GM12878 (cell line): ENCODE measurements at regions not wholly inside any gene's neighbourhood (a gene's known extent, or its start where the extent isn't known, plus 50 kb on each side); places are given as distances from the start of the nearest gene placed in this dataset.
A peak's percentile ranks its signal among the peaks of the same experiment; 100 is the strongest.

Experiments used
- ATAC-seq: fragments of 200-7000 bp; cut with Tn5 transposase; 3 replicates; pipeline ENCODE4 v1.9.1; 2020; ENCODE audit warnings: mild to moderate bottlenecking, moderate library complexity
- BruUV-seq: library from RNA; stranded (reverse); fragments of 400-500 nt; replicated peaks from 2 replicates; lab custom pipeline; 2021; lab: Mats Ljungman, UMichigan
- CTCF ChIA-PET: fragments of 300-600 bp; sonication (Branson Sonifier 250); formaldehyde crosslinking; extraction: SDS; loops from one replicate; lab custom pipeline; 2021; ENCODE audit warnings: inconsistent platforms; lab: Yijun Ruan, JAX
- POLR2A ChIA-PET: fragments of 350-600 bp; formaldehyde crosslinking; extraction: SDS; loops from one replicate; lab custom pipeline; 2021; ENCODE audit warnings: inconsistent platforms; lab: Charles Lee
- RAD21 ChIA-PET: fragments of 300-600 bp; sonication (Branson Sonifier 250); formaldehyde crosslinking; loops from one replicate; lab custom pipeline; 2023; ENCODE audit warnings: antibody characterized with exemption; ENCODE audit not compliant: unreplicated experiment; lab: Charles Lee
- SMC1A ChIA-PET: fragments of 300-600 bp; sonication (Branson Sonifier 250); formaldehyde crosslinking; loops from one replicate; lab custom pipeline; 2023; ENCODE audit not compliant: unreplicated experiment, uncharacterized antibody; lab: Charles Lee
- DNase-seq: peaks from one replicate; pipeline ENCODE4 v3.0.0-alpha.2; 2011; ENCODE audit warnings: low read depth, low spot score
- FAIRE-seq: peaks from 3 replicates; lab custom pipeline; 2011; peaks lifted over from hg19 to GRCh38; lab: Jason Lieb, UNC
- H2AFZ ChIP-seq: 2 replicates; pipeline ENCODE4 v1.6.0; 2011; ENCODE audit warnings: low read depth, low read length, control low read depth; ENCODE audit not compliant: control insufficient read depth
- H3K27ac ChIP-seq: 2 replicates; pipeline ENCODE4 v1.5.1; 2011; ENCODE audit warnings: control low read depth; ENCODE audit not compliant: control insufficient read depth, insufficient read depth
- H3K27me3 ChIP-seq, 2 experiments: replicated peaks in 1 of 2; 2 replicates each; pipeline versions ENCODE4 v1.6.0 to v1.6.1; 2011; ENCODE audit warnings: low read length in 1 of 2; ENCODE audit not compliant: control insufficient read depth in 2 of 2, insufficient read depth in 2 of 2
- H3K36me3 ChIP-seq, 2 experiments: 2 replicates each; pipeline ENCODE4 v1.5.1; 2011; ENCODE audit warnings: low read length in 1 of 2; ENCODE audit not compliant: control insufficient read depth in 2 of 2, insufficient read depth in 2 of 2
- H3K4me1 ChIP-seq: 2 replicates; pipeline ENCODE4 v1.6.1; 2011; ENCODE audit warnings: mild to moderate bottlenecking, low read length, moderate library complexity, mixed read lengths; ENCODE audit not compliant: control insufficient read depth, insufficient read depth
- H3K4me2 ChIP-seq: 2 replicates; pipeline ENCODE4 v1.6.0; 2011; ENCODE audit warnings: control low read depth; ENCODE audit not compliant: control insufficient read depth, insufficient read depth
- H3K4me3 ChIP-seq: fragments of 200-600 bp; sonication (generic); 2 replicates; pipeline ENCODE4 v1.5.1; 2016
- H3K79me2 ChIP-seq: 2 replicates; pipeline ENCODE4 v1.6.0; 2011; ENCODE audit warnings: low read length; ENCODE audit not compliant: control insufficient read depth, insufficient read depth
- H3K9ac ChIP-seq: 2 replicates; pipeline ENCODE4 v1.8.0; 2011; ENCODE audit warnings: low read length, control low read depth, mixed read lengths; ENCODE audit not compliant: control insufficient read depth, insufficient read depth
- H3K9me3 ChIP-seq: replicated peaks from 3 replicates; pipeline ENCODE4 v1.5.1; 2011; ENCODE audit warnings: mild to moderate bottlenecking, low read length; ENCODE audit not compliant: control insufficient read depth, insufficient read depth
- H4K20me1 ChIP-seq: 2 replicates; pipeline ENCODE4 v1.6.0; 2011; ENCODE audit not compliant: control insufficient read depth, insufficient read depth
- CEBPB ChIP-seq, 2 experiments: fragments of 150-350 bp in 1 of 2; IDR thresholded peaks; 2 replicates each; pipeline ENCODE4 v1.6.1; 2012 to 2014; ENCODE audit warnings: low read depth in 2 of 2, low read length in 2 of 2, borderline replicate concordance in 1 of 2, inconsistent platforms in 1 of 2
- FOS ChIP-seq: IDR thresholded peaks from 3 replicates; pipeline ENCODE4 v1.6.1; 2011; ENCODE audit warnings: borderline replicate concordance; ENCODE audit not compliant: insufficient read length; ENCODE audit errors: extremely low read depth
- IKZF2 ChIP-seq, 2 experiments: fragments of 450-650 bp; IDR thresholded peaks; 2 replicates each; pipeline ENCODE4 v1.6.1; 2017; ENCODE audit warnings: mild to moderate bottlenecking in 2 of 2, moderate library complexity in 2 of 2
- IRF4 ChIP-seq: IDR thresholded peaks from 2 replicates; pipeline ENCODE4 v1.6.1; 2011; ENCODE audit warnings: low read depth, low read length
- JUND ChIP-seq: IDR thresholded peaks from 2 replicates; pipeline ENCODE4 v1.6.1; 2012; ENCODE audit warnings: low read depth, mild to moderate bottlenecking, low read length, improper control_type of control experiment, moderate library complexity
- MYC ChIP-seq: IDR thresholded peaks from 2 replicates; pipeline ENCODE4 v1.6.1; 2011; ENCODE audit warnings: mild to moderate bottlenecking, low read length, moderate library complexity, inconsistent platforms; ENCODE audit not compliant: insufficient read depth, insufficient replicate concordance, insufficient read length, severe bottlenecking
- NBN ChIP-seq: fragments of 450-650 bp; IDR thresholded peaks from 2 replicates; pipeline ENCODE4 v1.6.1; 2016
- NFYB ChIP-seq: IDR thresholded peaks from 2 replicates; pipeline ENCODE4 v1.6.1; 2011; ENCODE audit warnings: low read depth, mild to moderate bottlenecking, low read length, improper control_type of control experiment, moderate library complexity; ENCODE audit not compliant: insufficient read depth
- PAX8 ChIP-seq: fragments of 450-650 bp; IDR thresholded peaks from 2 replicates; pipeline ENCODE4 v1.6.1; 2017; ENCODE audit warnings: mild to moderate bottlenecking, moderate library complexity
- POLR2AphosphoS2 ChIP-seq: IDR thresholded peaks from 2 replicates; pipeline ENCODE4 v1.6.1; 2011; ENCODE audit warnings: low read depth, mild to moderate bottlenecking, low read length, improper control_type of control experiment, moderate library complexity
- WGBS: methylation state at CpG from one replicate; pipeline ENCODE4 v1.1.6; 2016; ENCODE audit warnings: low lambda C conversion rate; ENCODE audit not compliant: insufficient replicate concordance, insufficient coverage; ENCODE audit errors: missing lambda C conversion rate; 5-methylcytosine and 5-hydroxymethylcytosine counted together
- in situ Hi-C: fragments of 300-500 bp; cut with MboI; formaldehyde crosslinking; loops from 9 replicates; pipeline ENCODE4 v1.14.3; 2018; ENCODE audit warnings: mixed read lengths
- intact Hi-C: fragments of 100-400 bp; cut with micrococcal nuclease; formaldehyde crosslinking; loops from one replicate; pipeline ENCODE4 v1.14.2; 2022; ENCODE audit not compliant: unreplicated experiment
- TF ChIP-seq, protein P1 (sequence below): IDR thresholded peaks from 2 replicates; pipeline ENCODE4 v1.6.1; 2011; ENCODE audit warnings: mild to moderate bottlenecking, low read depth, low read length, moderate library complexity; ENCODE audit not compliant: insufficient replicate concordance
- TF ChIP-seq, protein P2 (sequence below): fragments of 450-650 bp; IDR thresholded peaks from 2 replicates; pipeline ENCODE4 v1.6.1; 2017; ENCODE audit warnings: low read depth, mild to moderate bottlenecking, moderate library complexity
- TF ChIP-seq, protein P3 (sequence below): IDR thresholded peaks from 2 replicates; pipeline ENCODE4 v1.6.1; 2012; ENCODE audit warnings: low read depth, low read length, improper control_type of control experiment
- TF ChIP-seq, protein P4 (sequence below): fragments of 450-650 bp; IDR thresholded peaks from 2 replicates; pipeline ENCODE4 v1.6.1; 2017; ENCODE audit warnings: mild to moderate bottlenecking, low read depth, inconsistent platforms; ENCODE audit not compliant: poor library complexity, severe bottlenecking
- TF ChIP-seq, protein P5 (sequence below): fragments of 450-650 bp; IDR thresholded peaks from 2 replicates; pipeline ENCODE4 v1.6.1; 2014; ENCODE audit warnings: mild to moderate bottlenecking

DNA sequence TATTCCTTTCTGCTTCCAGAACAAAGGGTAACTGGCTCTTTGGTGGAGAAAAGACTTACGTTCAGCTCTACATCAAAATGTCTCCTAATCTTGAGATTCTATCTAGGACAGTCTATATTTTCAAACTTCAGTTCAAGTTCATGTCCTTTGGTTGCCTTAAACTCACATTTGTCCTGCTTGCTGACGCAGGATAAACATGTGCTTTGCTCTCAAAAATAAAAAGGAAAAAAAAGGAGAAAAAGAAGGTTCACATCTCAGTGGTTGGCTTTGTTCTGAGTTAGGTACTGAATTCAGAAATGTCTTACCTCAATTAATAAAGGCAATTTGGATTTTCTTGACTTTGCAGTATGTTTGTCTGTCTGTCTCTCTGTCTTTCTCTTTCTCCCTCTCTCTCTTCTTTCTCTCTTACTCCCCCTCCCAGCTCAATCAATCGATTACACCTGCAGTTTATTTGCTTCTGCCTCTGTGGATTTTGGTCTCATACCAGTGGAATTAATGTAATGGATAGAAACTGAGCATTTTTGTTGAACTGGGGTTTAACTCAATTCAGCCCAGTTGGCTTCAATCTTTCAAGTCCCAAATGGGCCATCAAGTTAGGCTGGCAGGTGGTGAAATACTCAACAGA is 72.2 kb upstream of the ADRB1 start (continued):
- TF ChIP-seq, protein P1, sequence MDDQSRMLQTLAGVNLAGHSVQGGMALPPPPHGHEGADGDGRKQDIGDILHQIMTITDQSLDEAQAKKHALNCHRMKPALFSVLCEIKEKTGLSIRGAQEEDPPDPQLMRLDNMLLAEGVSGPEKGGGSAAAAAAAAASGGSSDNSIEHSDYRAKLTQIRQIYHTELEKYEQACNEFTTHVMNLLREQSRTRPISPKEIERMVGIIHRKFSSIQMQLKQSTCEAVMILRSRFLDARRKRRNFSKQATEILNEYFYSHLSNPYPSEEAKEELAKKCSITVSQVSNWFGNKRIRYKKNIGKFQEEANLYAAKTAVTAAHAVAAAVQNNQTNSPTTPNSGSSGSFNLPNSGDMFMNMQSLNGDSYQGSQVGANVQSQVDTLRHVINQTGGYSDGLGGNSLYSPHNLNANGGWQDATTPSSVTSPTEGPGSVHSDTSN: no peak
- no peak for TF ChIP-seq MYC

DNA sequence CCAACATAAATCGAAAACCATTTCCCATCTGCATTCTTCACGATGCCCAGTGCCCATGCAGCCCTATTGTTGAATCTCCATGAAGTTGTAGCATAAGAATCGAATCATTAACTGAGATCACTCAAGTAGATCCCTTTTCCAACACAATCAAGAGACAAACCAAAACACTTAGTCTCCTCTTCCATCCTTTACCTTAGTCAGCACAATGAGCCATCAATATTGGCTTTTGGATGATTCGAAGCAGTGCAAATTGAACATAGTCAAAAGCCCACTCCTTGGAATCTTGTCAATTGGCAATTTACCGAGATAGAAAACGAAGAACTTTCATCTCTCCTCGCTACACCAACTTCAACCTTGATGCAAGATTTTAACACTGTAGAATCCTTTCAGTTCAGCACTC is 66.5 kb upstream of the ADRB1 start:
- SMC1A ChIA-PET: no interaction called here
- H2AFZ ChIP-seq: no peak overlapping the region
- no peak for TF ChIP-seq NBN
- no peak for TF ChIP-seq IRF4
- no peak for TF ChIP-seq NFYB
- TF ChIP-seq, protein P2, sequence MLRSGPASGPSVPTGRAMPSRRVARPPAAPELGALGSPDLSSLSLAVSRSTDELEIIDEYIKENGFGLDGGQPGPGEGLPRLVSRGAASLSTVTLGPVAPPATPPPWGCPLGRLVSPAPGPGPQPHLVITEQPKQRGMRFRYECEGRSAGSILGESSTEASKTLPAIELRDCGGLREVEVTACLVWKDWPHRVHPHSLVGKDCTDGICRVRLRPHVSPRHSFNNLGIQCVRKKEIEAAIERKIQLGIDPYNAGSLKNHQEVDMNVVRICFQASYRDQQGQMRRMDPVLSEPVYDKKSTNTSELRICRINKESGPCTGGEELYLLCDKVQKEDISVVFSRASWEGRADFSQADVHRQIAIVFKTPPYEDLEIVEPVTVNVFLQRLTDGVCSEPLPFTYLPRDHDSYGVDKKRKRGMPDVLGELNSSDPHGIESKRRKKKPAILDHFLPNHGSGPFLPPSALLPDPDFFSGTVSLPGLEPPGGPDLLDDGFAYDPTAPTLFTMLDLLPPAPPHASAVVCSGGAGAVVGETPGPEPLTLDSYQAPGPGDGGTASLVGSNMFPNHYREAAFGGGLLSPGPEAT: no peak
- TF ChIP-seq PAX8: no peak
- TF ChIP-seq, protein P3, sequence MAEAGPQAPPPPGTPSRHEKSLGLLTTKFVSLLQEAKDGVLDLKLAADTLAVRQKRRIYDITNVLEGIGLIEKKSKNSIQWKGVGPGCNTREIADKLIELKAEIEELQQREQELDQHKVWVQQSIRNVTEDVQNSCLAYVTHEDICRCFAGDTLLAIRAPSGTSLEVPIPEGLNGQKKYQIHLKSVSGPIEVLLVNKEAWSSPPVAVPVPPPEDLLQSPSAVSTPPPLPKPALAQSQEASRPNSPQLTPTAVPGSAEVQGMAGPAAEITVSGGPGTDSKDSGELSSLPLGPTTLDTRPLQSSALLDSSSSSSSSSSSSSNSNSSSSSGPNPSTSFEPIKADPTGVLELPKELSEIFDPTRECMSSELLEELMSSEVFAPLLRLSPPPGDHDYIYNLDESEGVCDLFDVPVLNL: no peak
- no peak for TF ChIP-seq IKZF2 (IDR thresholded peaks at IDR 0.05)
- TF ChIP-seq, protein P4, sequence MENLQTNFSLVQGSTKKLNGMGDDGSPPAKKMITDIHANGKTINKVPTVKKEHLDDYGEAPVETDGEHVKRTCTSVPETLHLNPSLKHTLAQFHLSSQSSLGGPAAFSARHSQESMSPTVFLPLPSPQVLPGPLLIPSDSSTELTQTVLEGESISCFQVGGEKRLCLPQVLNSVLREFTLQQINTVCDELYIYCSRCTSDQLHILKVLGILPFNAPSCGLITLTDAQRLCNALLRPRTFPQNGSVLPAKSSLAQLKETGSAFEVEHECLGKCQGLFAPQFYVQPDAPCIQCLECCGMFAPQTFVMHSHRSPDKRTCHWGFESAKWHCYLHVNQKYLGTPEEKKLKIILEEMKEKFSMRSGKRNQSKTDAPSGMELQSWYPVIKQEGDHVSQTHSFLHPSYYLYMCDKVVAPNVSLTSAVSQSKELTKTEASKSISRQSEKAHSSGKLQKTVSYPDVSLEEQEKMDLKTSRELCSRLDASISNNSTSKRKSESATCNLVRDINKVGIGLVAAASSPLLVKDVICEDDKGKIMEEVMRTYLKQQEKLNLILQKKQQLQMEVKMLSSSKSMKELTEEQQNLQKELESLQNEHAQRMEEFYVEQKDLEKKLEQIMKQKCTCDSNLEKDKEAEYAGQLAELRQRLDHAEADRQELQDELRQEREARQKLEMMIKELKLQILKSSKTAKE: no peak
- TF ChIP-seq, protein P5, sequence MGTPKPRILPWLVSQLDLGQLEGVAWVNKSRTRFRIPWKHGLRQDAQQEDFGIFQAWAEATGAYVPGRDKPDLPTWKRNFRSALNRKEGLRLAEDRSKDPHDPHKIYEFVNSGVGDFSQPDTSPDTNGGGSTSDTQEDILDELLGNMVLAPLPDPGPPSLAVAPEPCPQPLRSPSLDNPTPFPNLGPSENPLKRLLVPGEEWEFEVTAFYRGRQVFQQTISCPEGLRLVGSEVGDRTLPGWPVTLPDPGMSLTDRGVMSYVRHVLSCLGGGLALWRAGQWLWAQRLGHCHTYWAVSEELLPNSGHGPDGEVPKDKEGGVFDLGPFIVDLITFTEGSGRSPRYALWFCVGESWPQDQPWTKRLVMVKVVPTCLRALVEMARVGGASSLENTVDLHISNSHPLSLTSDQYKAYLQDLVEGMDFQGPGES: no peak
- no peak for TF ChIP-seq POLR2AphosphoS2
- TF ChIP-seq JUND: no peak
- TF ChIP-seq CEBPB (IDR thresholded peaks at IDR 0.05; ENCODE audit: borderline replicate concordance in 1 of 2, low read depth in 2 of 2, low read length in 2 of 2): no peak
- no peak for TF ChIP-seq FOS

More for the DNA sequence above, 66.5 kb upstream of the ADRB1 start:
- Histone ChIP-seq H3K27ac (no peak overlapping the region), H3K4me1 (peaks cover 3% of the 10 kb centered on the region), H3K36me3 (no peaks in the 10 kb centered on the region), H3K27me3 (no peaks in the 10 kb centered on the region), H4K20me1 (no peaks in the 10 kb centered on the region), H3K4me3 (no peak overlapping the region), H3K79me2 (no peaks in the 10 kb centered on the region), H3K9me3 (no peaks in the 10 kb centered on the region; the same call in 2 of the 3 replicates), H3K4me2 (no peak overlapping the region), H3K9ac (no peak overlapping the region)
- CTCF ChIA-PET: interaction anchor here (1.2 kb wide), 1 partner anchor 12 kb away, joined by 5 read pairs; no protein-coding TSS in a partner anchor
- DNase-seq: no peak
- intact Hi-C loops (no loop called here), in situ Hi-C loops (no loop called here)
- BruUV-seq: no TSS peak
- peak; percentile 59 for FAIRE-seq
- WGBS: 84% methylated on average over 7 of the region's 7 CpGs
- RAD21 ChIA-PET: no interaction called here
- POLR2A ChIA-PET: no interaction called here
- ATAC-seq: no peak
